Activated T-cell treated with anti-CD3 and anti-CD28 coated beads, Interleukin-2, amount 50 U/mL, for 48 hours (primary cell): ENCODE measurements at regions not wholly inside any gene's neighbourhood (a gene's known extent, or its start where the extent isn't known, plus 50 kb on each side); places are given as distances from the start of the nearest gene placed in this dataset.

Experiments
- DNase-seq, 2 experiments: peaks; one replicate each; pipeline ENCODE4 v3.0.0-alpha.2; 2020

DNA sequence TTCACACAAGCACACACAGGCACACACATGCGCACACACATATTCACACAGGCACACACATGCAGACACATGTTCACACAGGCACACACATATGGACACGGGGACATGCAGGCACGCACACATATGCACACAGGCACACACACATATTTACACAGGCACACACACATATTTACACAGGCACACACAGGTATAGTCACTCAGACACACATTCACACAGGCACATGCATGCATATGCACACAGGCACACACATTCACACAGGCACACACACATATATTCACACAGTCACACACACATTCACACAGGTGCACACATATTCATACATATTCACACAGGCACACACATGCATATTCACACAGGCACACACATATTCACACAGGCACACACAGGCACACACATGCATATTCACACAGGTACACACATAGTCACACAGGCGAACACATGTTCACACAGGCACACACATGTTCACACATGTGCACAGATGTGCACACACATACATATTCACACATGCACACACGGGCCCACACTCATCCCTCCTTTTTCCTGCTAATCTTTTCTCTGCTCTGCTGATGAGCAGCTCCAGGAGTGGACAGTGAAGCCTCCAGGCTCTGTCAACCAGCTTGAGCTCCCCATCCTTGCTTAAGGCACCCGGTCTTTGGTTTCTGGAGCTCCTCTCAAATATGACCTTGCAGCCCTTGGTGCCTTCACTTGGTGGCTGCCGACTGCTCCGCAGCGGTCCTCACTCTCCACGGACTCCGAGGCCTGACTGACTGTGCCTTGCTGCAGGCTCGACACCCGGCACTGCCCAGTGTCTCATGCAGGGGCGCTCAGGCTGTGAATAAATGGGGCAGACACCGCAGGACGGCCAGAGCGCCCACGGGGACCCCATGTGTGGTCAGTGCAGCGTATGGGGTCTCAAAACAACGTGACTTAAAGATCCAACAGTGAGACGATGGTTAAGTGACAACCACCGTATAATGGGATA lies 581.2 kb upstream of the MGMT start:
- DNase-seq, result no peak

DNA sequence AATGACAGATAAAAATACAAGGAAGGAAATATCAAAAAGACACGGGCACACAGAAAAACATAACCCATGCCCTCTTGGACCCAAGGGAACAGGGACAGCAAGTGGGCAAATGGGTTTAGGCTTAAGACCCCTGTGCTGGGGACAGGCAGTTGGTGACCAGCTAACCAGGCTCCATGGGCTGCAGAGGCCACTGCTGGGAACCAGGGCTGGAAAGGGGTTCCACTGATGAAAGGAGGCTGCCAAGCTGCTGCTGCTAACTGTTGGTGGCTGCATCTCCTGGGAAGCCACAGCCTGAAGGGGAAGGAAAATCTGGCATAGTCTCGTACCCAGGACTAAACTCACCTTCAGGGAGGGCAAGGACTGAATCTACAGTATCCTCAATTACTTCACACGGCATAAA lies 579.2 kb upstream of the MGMT start:
- DNase-seq, result no peak

DNA sequence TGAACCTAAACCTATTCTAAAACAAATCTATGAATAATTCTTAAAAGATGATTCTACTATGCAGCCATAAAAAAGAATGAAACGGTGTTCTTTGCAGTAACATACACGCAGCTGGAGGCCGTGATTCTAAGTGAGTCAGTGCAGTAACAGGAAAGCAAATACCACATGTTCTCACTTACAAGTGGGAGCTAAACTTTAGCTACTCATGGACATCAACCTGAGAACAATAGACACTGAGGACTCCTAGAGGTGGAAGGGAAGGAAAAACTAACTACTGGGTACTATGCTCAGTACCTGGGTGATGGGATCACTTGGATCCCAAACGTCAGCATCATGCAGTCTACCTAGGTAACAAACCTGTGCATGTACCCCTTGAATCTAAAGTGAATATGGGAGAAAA lies 575.0 kb upstream of the MGMT start:
- DNase-seq, result no peak

DNA sequence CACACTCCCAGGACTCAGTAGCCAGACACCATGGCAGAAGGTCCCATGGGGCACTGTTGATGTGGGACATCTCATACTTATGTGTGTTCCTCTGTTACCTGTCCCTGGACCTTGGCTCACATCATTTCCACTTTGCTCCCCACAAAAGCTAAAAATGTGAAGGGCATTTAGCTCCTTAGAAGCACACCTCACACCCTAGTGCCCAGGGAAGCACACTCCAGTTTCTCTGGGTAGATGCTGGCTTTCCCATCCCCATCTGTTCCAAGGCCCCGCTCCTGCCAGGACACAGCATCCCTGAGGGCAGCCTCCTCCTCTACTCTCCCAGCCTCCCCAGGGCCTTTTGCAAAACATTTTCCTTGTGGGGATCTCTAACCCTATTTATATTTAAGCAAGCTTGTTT lies 572.4 kb upstream of the MGMT start:
- DNase-seq, result no peak

DNA sequence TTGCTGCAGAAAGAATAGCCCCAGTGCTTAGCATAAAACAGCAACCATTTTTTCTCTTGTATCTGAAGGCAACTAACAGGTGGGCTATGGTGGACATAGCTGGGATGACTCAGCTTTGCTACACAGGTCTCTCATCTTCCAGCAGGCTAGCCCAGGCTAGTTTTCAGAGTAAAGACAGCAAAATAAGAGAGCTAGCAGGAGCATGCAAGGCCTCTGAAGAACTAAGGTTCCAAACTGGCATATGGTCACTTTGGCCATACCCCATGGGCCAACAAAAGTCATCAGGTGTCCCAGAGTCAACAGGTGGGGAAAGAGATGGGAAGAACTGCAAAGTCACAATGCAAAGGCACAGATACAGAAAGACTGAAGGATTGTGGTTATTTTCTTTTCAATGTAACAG lies 571.6 kb upstream of the MGMT start:
- no peak for DNase-seq

DNA sequence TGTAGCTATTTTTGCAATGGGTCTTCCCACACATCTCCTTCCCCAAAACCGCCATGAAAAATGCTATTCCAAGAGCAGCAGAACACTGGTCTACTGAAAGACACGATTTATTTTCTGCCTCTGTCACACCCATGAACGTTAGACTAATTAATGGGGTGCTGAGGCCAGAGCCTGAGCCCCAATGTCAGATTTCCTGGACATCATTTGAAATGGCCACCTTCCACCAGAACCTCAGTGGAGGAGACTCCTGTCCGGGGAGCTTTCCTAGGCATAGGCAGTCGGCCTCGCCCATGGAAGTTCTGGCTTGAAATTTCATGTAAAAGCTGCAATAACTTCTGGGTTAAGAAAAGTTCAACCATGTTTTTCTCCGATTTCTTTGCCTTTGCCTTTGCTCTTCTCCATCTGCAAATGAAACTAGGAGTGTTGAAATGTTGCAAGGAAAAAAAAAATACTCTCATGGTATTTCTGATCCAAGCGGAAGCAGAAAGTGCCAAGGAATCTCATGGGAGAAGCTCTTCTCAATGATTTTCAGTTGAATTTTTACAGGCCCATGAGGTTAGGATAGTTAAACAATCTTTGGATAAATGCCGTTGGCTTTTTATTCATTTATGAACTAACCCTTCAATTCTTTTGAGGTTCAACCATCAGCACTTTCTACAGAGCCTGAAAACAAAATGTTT lies 570.8 kb upstream of the MGMT start:
- DNase-seq, result no peak

DNA sequence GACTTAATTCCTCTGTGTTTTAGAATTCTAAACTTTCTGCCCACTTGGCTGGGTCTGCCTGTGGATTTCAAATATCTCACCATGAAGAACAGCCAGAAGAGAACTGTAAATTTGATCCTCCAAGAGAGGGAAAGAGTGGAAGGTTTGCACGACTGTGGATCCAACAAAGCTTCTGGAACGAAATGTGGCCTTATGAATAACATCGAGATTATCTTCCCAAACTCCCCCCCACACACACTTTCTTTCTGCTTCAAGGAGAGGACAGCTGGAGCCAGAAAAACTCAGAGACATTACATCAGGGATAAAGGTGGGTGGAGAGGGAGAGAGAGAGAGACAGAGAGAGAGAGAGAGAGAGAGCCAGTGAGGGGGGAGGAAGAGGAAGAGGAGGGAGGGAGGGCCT lies 570.1 kb upstream of the MGMT start:
- no peak for DNase-seq

DNA sequence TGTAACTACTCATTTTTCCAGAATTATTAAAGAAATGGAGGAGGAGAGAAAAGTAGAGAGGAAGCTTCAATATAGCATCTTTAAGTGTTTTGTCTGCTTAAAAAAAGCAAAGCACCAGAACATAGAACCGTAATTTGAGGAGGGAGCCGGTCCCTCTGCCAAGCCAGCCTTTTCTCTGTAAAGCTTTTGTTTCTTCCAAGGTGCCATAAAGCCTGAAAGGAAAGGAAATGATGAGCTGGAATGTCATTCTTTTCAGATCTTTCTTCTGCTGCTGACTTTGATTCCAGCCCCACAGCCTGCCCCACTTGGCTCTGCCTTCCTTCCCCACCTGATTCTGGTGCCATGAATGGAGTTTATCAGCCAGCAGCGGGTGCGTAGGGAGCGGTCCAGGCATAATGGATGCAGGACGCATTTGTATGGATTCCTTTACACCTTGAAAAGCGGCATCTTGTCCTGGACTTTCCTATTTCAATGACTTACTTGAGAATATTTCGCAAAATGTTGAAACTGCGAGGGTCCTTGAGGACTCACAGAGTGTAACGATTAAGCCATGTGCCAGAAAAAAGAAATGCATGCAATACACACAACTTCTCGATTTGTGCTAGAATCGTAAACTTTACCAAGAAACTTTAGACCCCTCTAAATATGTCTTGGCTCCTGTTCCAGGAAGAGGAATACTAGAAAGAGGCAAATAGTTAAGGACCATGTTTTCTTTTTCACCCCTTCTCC lies 569.5 kb upstream of the MGMT start:
- no peak for DNase-seq

DNA sequence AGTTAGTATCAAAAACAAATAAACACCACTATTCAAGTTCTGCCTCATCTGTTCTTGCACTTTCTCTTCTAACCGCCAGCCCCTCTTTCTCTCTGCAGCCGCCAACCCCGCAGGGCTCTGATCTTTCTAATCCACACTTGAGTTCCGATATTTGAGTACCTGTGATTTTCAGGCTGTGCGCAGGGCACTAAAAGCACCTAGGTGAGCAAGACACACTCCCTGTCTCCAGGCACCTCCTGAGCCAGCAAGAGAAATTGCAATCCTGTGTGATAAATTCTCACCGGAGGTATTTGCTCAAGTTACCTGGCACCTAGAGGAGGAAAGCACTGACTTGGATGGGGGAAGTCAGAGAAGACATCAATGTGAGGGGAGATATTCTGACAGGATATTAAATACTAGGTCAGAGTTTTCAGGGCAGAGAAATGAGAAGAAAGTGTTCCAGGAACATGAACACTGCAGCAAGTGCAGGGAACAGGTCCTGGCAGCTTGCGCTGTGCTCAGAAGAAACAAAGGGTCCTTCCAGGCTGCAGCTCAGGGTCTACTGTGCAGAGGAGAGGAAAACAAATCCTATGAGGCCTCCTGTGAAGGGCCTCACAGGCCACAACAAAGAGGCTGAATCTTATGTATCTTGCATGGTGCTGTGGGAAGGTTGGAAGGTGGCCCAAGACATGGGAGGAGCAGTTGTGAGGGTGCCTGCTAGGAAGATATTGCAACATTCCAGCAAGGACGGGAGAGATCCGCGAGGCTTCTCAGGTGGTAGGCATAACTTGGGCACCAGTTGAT lies 568.7 kb upstream of the MGMT start:
- DNase-seq, result no peak

DNA sequence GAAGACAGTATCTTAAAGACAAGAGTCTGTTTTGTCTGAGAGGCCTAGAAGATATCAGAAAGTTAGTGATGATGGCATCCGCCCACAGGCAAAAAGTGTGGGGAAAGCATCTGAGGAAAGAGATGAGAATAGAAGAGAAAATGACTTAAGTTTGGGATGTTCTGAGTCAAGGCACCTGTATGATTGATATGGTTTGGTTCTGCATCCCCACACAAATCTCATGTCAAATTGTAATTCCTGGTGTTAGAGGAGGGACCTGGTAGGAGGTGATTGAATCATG lies 568.2 kb upstream of the MGMT start:
- DNase-seq, result no peak

DNA sequence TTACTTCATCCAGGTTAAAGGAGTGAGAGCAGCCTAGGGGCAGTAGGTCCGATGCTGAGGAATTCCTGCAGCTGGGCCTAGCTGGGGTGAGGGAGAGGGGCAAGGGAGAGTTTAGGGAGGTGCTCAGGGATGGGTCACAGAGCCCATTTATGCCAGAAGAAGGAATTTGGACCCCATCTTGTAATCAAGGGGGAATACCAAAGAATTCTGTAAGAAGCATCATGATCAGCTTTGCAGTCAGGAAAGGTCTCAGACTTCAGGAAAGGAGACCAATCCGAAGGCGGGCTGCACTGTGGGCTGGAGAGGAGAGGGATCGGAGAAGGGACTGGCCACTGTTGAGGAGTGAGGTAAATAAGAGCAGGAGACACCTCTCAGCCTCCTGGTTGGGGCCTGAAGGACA lies 566.6 kb upstream of the MGMT start:
- DNase-seq, result no peak

DNA sequence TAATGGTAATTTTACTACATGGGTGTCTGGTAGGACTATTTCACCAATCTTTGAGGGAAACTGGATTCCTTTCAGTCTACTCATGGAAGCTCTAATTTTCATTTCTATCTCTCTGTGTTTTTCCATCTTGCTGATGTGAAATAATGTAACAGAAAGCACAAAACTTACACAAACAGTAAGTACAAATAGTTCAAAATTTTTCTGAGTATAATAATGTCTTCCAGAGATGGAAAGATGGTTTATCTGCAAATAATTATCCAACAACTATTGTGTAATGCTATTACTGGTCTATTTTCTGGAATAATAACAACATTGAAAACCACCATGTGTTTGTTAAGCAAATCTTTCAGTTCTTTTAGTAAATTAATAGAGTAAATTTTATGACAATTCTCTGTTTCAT lies 565.8 kb upstream of the MGMT start:
- DNase-seq, result no peak

DNA sequence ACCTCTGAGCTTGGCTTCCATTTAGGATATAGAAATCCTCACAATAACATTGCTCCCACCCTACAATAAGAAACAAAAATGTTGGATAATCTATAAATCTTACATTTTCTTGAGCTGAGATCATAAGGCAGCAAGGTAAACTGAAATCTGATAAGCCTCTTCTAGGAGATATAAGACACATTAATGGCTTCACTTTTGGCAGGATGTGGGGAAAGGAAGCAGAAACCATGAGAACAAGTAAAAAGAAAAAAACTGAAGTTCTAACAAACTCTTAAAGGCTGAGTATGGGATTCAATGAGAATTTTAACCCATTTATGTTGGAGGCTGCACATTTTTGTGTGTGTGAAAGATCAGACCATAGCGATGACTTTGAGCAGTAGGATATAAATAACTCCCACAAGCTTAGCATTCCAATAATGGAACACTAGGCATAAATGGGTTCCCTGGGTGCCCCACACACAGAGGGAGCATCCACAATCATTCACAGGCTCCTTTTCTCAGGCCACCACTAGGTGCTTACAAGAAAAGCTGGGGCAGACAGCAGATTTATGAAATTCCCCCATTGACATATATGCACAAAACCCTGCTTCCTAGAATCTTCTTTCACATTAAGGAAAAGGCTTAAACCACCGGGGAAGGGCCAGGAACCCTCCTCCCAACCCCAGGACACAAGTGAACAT lies 564.9 kb upstream of the MGMT start:
- DNase-seq, result no peak

DNA sequence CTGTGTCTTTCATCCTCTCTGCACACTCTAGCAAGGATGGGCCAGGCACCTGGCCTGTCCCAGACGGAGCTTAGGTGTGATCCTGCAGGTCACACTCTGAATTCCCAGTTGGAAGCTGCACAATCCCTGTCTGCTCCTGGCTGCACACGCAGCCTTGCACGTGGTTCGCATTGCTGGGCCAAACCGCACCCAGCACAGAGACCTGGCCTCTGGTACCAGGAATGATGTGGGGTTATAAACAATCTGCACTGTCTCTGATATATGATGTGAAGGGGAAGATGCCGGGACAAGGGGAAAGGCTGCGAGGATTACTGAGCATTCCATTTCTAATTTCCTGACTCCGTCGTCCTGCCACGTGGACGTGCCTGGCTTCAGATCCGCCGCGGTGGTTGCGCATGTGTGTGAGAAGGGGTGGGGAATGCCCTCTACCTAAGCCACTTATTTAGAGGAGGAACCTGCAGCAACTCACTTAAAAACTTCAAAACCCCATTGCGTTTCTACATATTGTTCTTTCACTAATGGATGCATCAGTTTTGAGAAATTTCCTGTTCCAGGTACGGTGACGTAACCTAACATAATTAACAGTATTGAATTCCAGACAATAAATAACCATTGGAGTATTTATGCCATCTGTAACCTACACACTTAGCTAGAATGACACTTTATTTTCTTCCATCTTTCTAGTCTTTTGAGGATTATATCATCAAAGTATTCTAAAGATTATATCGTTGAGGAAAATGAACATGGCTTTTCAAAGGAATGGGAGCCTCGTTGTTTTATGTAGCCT lies 559.7 kb upstream of the MGMT start:
- no peak for DNase-seq

DNA sequence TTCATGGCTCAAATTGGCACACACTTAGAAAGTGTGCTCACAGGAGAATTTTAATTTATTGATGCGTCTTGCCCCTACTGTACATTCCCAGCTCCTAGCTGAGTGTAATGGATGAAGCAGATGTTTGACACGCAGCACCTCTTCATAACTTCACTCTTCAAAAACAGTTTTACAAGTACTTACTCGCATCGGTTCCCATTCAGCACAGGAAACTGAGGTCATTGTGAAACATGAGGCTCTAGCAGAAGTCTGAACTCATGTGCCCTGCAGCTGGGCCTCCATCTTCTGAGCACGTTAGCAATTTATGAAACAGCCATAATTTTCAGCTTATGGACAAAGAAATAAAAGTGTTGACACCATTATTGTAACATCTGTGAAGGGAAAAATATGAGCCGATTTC lies 558.9 kb upstream of the MGMT start:
- no peak for DNase-seq

DNA sequence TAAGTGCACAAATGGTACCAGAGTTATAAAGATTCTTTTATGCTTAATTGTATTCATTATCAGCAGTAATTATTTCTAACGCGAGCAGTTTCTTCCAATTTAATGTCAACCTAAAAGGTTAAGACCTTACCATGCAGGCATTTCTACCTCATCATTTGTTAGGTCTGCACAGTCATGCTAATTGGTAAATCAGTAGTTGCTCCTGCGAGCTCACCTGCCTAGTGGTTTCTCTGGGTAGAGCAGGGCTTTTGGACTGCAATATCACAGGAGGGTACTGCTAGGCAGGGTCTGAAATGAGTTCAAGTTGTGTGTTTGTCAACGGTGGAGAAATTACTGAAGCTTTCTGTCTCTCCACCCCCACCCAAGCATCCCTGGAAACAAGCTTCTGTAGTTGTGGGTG lies 558.5 kb upstream of the MGMT start:
- no peak for DNase-seq

DNA sequence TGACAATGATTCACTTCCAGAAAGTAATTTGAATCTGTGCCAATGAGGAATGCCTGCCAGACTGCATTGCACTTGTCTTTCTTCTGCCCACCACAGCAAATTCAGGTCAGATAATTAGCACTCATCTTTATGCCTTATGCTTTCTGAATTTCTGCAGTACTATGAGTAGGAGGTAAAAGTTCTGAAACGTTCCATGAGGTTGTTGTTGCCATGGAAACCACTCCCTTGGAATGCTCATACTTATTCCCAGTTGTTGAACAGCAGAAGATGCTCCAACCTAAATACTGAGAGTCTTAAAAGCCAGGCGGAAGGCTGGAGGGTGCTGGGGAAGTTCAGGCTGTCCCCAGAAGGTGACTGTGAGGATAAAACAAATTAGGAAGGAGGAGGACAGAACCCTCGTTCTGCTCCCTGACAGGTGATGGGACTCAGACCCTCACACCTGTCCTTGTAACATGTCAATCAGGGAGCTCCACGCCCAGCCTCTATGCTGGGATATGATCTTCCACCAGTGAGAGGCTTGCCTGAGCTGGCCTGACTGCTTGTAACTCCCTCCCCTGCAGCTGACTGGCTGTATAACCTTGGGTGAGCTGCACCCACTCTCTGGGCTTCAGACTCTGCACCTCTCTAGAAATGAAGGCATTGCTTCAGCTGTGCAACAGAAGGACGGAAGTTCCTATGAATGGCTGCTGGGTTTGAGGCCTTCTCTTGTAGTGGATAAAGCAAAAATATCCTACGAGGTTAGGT lies 554.3 kb upstream of the MGMT start:
- DNase-seq, result no peak

DNA sequence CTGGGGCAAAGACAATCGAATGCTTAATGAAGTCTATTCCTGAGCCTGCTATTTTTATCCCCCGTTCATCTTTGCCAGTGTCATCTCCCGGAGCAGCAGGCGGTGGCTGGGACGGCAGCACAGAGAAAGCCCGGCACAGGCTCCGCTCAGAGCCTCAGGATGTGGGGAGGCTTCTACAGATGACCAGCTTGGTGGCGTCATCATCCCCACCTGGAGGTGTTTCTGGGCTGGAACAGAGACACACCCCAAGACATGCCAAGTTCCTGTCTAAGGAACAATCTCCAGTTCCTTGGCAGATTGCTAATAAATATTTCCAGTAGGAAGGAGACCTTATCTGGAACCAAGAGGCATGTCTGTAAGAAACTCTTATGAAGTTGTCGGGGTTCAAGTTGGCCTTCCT lies 552.4 kb upstream of the MGMT start:
- no peak for DNase-seq

DNA sequence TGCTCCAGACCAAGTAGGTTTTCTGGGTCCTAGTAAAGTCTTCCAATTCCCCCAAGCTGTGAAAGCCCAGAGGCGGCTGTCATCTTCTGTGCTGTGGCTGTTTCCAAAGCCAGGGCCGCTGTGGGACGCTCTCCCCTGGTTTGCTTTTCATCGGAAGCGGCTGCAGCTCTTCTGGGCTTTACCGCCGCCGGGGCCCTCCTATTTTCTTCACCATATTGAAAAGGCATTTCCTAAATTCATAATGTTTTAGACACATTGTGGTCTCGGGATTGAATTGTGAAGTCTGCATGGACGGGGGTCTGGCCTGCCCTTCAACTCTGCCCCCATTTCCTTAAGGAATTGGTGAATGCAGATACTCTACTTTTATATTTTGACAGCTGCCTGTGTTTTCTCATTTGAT lies 551.4 kb upstream of the MGMT start:
- DNase-seq, result no peak

DNA sequence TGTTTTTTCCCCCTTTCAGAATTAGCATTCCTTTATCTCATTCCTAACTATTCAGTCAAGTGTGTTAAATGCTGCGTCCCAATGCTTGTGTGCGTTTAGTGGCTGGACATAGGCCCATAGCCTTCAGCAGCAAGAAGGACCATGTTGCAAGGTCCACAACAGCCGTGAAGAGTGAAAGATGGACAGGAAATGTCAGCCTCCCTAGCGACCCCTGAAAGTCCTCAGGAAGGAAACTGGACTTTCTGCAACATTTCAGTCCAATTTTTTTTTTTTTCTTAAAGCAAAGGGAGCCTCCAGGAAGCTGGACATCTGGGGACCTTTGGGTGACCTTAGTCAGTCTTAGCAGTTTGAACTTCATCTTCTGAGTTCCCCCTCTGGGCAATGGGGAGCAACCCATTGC lies 550.7 kb upstream of the MGMT start:
- DNase-seq, result no peak
